ENCODE measurements at regions not wholly inside any gene's neighbourhood (a gene's known extent, or its start where the extent isn't known, plus 50 kb on each side); places are given as distances from the start of the nearest gene placed in this dataset.

DNA sequence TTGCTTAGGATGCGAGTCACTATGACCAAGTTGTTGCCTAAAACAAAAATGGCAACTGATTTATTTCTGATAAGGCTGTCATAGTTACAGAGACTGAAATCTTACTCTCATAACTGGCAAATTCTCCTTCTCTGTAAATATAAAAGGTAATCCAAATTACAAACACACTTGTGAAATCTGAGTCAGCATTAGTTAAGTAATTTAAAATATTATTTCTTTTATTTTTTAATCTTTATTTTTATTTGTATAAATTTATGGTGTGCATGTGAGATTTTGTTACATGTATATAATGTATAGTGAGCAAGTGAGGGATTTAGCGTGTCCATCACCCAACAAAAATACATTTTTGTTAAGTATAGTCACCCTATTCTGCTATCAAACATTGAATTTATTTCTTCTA lies 1342.8 kb upstream of the TMEFF2 start:
- no peak for TF ChIP-seq CHD4 (IDR thresholded peaks at IDR 0.05; ENCODE audit: borderline replicate concordance)
- TF ChIP-seq, protein P1, sequence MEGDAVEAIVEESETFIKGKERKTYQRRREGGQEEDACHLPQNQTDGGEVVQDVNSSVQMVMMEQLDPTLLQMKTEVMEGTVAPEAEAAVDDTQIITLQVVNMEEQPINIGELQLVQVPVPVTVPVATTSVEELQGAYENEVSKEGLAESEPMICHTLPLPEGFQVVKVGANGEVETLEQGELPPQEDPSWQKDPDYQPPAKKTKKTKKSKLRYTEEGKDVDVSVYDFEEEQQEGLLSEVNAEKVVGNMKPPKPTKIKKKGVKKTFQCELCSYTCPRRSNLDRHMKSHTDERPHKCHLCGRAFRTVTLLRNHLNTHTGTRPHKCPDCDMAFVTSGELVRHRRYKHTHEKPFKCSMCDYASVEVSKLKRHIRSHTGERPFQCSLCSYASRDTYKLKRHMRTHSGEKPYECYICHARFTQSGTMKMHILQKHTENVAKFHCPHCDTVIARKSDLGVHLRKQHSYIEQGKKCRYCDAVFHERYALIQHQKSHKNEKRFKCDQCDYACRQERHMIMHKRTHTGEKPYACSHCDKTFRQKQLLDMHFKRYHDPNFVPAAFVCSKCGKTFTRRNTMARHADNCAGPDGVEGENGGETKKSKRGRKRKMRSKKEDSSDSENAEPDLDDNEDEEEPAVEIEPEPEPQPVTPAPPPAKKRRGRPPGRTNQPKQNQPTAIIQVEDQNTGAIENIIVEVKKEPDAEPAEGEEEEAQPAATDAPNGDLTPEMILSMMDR (IDR thresholded peaks at IDR 0.05): no peak
- no peak for TF ChIP-seq GATA3 (IDR thresholded peaks at IDR 0.05; ENCODE audit: borderline replicate concordance)
- no peak for TF ChIP-seq POLR2A (IDR thresholded peaks at IDR 0.05; ENCODE audit: low read length)
- TF ChIP-seq MAZ (IDR thresholded peaks at IDR 0.05; ENCODE audit: borderline replicate concordance, low read depth, low read length): no peak
- no peak for TF ChIP-seq MYC (IDR thresholded peaks at IDR 0.05; ENCODE audit: borderline replicate concordance, low read length)
- no peak for TF ChIP-seq SREBF2 (IDR thresholded peaks at IDR 0.05)
- TF ChIP-seq RCOR1 (IDR thresholded peaks at IDR 0.05; ENCODE audit: low read depth, low read length): no peak
- TF ChIP-seq RAD21 (conservative IDR thresholded peaks at IDR 0.05 in 1 of 2, IDR thresholded peaks at IDR 0.05 in 1 of 2): no peak
- TF ChIP-seq, protein P2, sequence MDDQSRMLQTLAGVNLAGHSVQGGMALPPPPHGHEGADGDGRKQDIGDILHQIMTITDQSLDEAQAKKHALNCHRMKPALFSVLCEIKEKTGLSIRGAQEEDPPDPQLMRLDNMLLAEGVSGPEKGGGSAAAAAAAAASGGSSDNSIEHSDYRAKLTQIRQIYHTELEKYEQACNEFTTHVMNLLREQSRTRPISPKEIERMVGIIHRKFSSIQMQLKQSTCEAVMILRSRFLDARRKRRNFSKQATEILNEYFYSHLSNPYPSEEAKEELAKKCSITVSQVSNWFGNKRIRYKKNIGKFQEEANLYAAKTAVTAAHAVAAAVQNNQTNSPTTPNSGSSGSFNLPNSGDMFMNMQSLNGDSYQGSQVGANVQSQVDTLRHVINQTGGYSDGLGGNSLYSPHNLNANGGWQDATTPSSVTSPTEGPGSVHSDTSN (IDR thresholded peaks at IDR 0.05): no peak
- no peak for TF ChIP-seq POLR2AphosphoS2 (conservative IDR thresholded peaks at IDR 0.05; ENCODE audit: low read length)
- no peak for TF ChIP-seq JUN (IDR thresholded peaks at IDR 0.05)
- TF ChIP-seq SMC3 (IDR thresholded peaks at IDR 0.05): no peak
